ENCODE measurements at regions not wholly inside any gene's neighbourhood (a gene's known extent, or its start where the extent isn't known, plus 50 kb on each side); places are given as distances from the start of the nearest gene placed in this dataset.

GRCh38 chr1:95453053-95453452, 219.0 kb downstream of the RWDD3 start:
- no peaks in the 10 kb centered on the region for H3K4me1 ChIP-seq
- no peak overlapping the region for H3K27ac ChIP-seq
- H3K36me3 ChIP-seq, result no peaks in the 10 kb centered on the region
- WGBS, 2 donors (ENCODE audit: low coverage in 1 of 2), result 89 to 100% methylated on average over 2 of the region's 2 CpGs
- H3K4me3 ChIP-seq, result no peak overlapping the region
- no peak for TF ChIP-seq EP300 (IDR thresholded peaks at IDR 0.05)
- no peak for TF ChIP-seq POLR2AphosphoS5 (IDR thresholded peaks at IDR 0.05)
- TF ChIP-seq CTCF (IDR thresholded peaks at IDR 0.05), result no peak
- no peak for TF ChIP-seq POLR2A (IDR thresholded peaks at IDR 0.05)
- ATAC-seq, result no peak
- H3K9me3 ChIP-seq, result no peaks in the 10 kb centered on the region
- H3K27me3 ChIP-seq, result no peaks in the 10 kb centered on the region

GRCh38 chr1:95467036-95467435, 233.0 kb downstream of the RWDD3 start:
- H3K4me3 ChIP-seq, result no peak overlapping the region
- no peaks in the 10 kb centered on the region for H3K27me3 ChIP-seq
- WGBS, 2 donors (ENCODE audit: low coverage in 1 of 2), result 20 to 21% methylated on average over 1 of the region's 1 CpG
- H3K4me1 ChIP-seq, result no peaks in the 10 kb centered on the region
- H3K36me3 ChIP-seq, result no peaks in the 10 kb centered on the region
- H3K9me3 ChIP-seq, result peaks cover 0 to 7% (median 0%) of the 10 kb centered on the region in 3 donors
- TF ChIP-seq EP300 (IDR thresholded peaks at IDR 0.05), result no peak
- TF ChIP-seq CTCF (IDR thresholded peaks at IDR 0.05), result no peak
- TF ChIP-seq POLR2A (IDR thresholded peaks at IDR 0.05), result no peak
- TF ChIP-seq POLR2AphosphoS5 (IDR thresholded peaks at IDR 0.05), result no peak
- no peak for ATAC-seq
- no peak overlapping the region for H3K27ac ChIP-seq

GRCh38 chr1:95475686-95476457, 241.9 kb downstream of the RWDD3 start:
- no peaks in the 10 kb centered on the region for H3K4me1 ChIP-seq
- H3K36me3 ChIP-seq, result no peaks in the 10 kb centered on the region
- no peaks in the 10 kb centered on the region for H3K27me3 ChIP-seq
- H3K27ac ChIP-seq, result no peak overlapping the region
- TF ChIP-seq CTCF (IDR thresholded peaks at IDR 0.05) (no peak), EP300 (IDR thresholded peaks at IDR 0.05) (no peak), POLR2A (IDR thresholded peaks at IDR 0.05) (no peak), POLR2AphosphoS5 (IDR thresholded peaks at IDR 0.05) (no peak)
- H3K4me3 ChIP-seq, result no peak overlapping the region
- WGBS, 2 donors (ENCODE audit: low coverage in 1 of 2), result 79 to 100% methylated on average over 2 to 3 of the region's 3 CpGs
- no peaks in the 10 kb centered on the region for H3K9me3 ChIP-seq
- ATAC-seq, result no peak

GRCh38 chr1:95496307-95496706, 262.3 kb downstream of the RWDD3 start:
- 80 to 100% methylated on average over 1 of the region's 6 CpGs for WGBS, 2 donors (ENCODE audit: low coverage in 1 of 2)
- Histone ChIP-seq H3K4me1 (no peaks in the 10 kb centered on the region), H3K27me3 (no peaks in the 10 kb centered on the region), H3K9me3 (no peaks in the 10 kb centered on the region), H3K4me3 (no peak overlapping the region), H3K36me3 (no peaks in the 10 kb centered on the region), H3K27ac (no peak overlapping the region)
- no peak for ATAC-seq
- TF ChIP-seq CTCF (IDR thresholded peaks at IDR 0.05) (no peak), EP300 (IDR thresholded peaks at IDR 0.05) (no peak), POLR2A (IDR thresholded peaks at IDR 0.05) (no peak), POLR2AphosphoS5 (IDR thresholded peaks at IDR 0.05) (no peak)

- H3K9me3 ChIP-seq, result no peaks in the 10 kb centered on the region
- H3K36me3 ChIP-seq, result no peaks in the 10 kb centered on the region
- WGBS, 2 donors (ENCODE audit: low coverage in 1 of 2), result 84 to 86% methylated on average over 4 to 6 of the region's 6 CpGs
- no peak for ATAC-seq
- H3K27me3 ChIP-seq, result no peaks in the 10 kb centered on the region
- TF ChIP-seq CTCF (IDR thresholded peaks at IDR 0.05), result no peak
- TF ChIP-seq POLR2AphosphoS5 (IDR thresholded peaks at IDR 0.05), result no peak
- no peak for TF ChIP-seq POLR2A (IDR thresholded peaks at IDR 0.05)
- no peak for TF ChIP-seq EP300 (IDR thresholded peaks at IDR 0.05)
- no peak overlapping the region for H3K27ac ChIP-seq
- no peak overlapping the region for H3K4me3 ChIP-seq
- no peaks in the 10 kb centered on the region for H3K4me1 ChIP-seq
Observed at GRCh38 chr1:95496773-95497172, 262.8 kb downstream of the RWDD3 start.
